Transverse colon (tissue), 4 donors: ENCODE measurements at regions not wholly inside any gene's neighbourhood (a gene's known extent, or its start where the extent isn't known, plus 50 kb on each side); places are given as distances from the start of the nearest gene placed in this dataset.

ENCODE experiments used
- DNase-seq: peaks from one replicate; pipeline ENCODE4 v3.0.0-alpha.2; 2019
- H3K27ac ChIP-seq, 4 donors: fragments of 200-600 bp; sonication (generic); 2 replicates each; pipeline ENCODE4 v1.5.1; 2016 to 2018; ENCODE audit warnings: inconsistent platforms in 4 of 4
- H3K27me3 ChIP-seq: fragments of 200-600 bp; sonication (generic); 2 replicates; pipeline ENCODE4 v1.5.1; 2017; ENCODE audit warnings: inconsistent platforms
- H3K36me3 ChIP-seq, 4 donors: fragments of 200-600 bp; sonication (generic); 2 replicates each; pipeline ENCODE4 v1.5.1; 2017 to 2019; ENCODE audit warnings: inconsistent platforms in 4 of 4
- H3K4me1 ChIP-seq, 4 donors: fragments of 200-600 bp; sonication (generic); 2 replicates each; pipeline ENCODE4 v1.5.1; 2017 to 2020; ENCODE audit warnings: inconsistent platforms in 4 of 4
- H3K4me3 ChIP-seq, 4 donors: fragments of 200-600 bp; sonication (generic); 1 replicate in 1 of 4; 2 replicates in 3 of 4; pipeline versions ENCODE4 v1.5.1 to v1.6.1; 2017 to 2019; ENCODE audit warnings: inconsistent platforms in 4 of 4
- H3K9me3 ChIP-seq, 2 donors: fragments of 200-600 bp; sonication (generic); 2 replicates each; pipeline ENCODE4 v1.5.1; 2017 to 2019; ENCODE audit warnings: inconsistent platforms in 2 of 2
- EP300 ChIP-seq: sonication (generic); formaldehyde crosslinking; IDR thresholded peaks from one replicate; pipeline ENCODE4 v1.6.1; 2017; ENCODE audit warnings: antibody characterized with exemption, low read depth
- POLR2A ChIP-seq: fragments of 450-650 bp; IDR thresholded peaks from one replicate; pipeline ENCODE4 v1.6.1; 2016; ENCODE audit warnings: antibody characterized with exemption, mild to moderate bottlenecking, moderate library complexity
- POLR2AphosphoS5 ChIP-seq, 3 donors: sonication (generic); formaldehyde crosslinking; IDR thresholded peaks; one replicate each; pipeline ENCODE4 v1.6.1; 2016; ENCODE audit warnings: antibody characterized with exemption in 3 of 3
- WGBS, 2 donors: methylation state at CpG; one replicate each; pipeline ENCODE4 v1.1.5; 2018; ENCODE audit warnings: low coverage in 1 of 2; 5-methylcytosine and 5-hydroxymethylcytosine counted together
- in situ Hi-C, 4 donors: fragments of 200-750 bp; cut with MboI; loops; one replicate each; pipeline versions ENCODE4 v1.15.0 to v1.15.1; 2017; ENCODE audit warnings: low sequenced_read_pairs in 3 of 4, low pct_ligation_motif_present in 1 of 4, low pct_unique_long_range_greater_than_20kb in 1 of 4
- intact Hi-C: fragments of 100-400 bp; cut with DNase I; formaldehyde crosslinking; loops from one replicate; pipeline ENCODE4 v1.15.1; 2023; ENCODE audit warnings: low total_unique reads
- TF ChIP-seq, protein P1 (sequence below), 5 experiments: fragments of 200-600 bp in 3 of 5; fragments of 450-650 bp in 2 of 5; sonication (generic) in 3 of 5; IDR thresholded peaks; 1 replicate in 2 of 5; 2 replicates in 3 of 5; pipeline ENCODE4 v1.5.1; 2016 to 2017; ENCODE audit warnings: antibody characterized with exemption in 5 of 5, inconsistent platforms in 3 of 5, mild to moderate bottlenecking in 2 of 5, moderate library complexity in 1 of 5

GRCh38 chr1:105231378-105231777 lies 1481.7 kb downstream of the AMY1C start:
- H3K27ac ChIP-seq: no peak overlapping the region
- no peaks in the 10 kb centered on the region for H3K4me1 ChIP-seq
- H3K9me3 ChIP-seq: no peaks in the 10 kb centered on the region
- H3K27me3 ChIP-seq: no peaks in the 10 kb centered on the region
- no peak for DNase-seq
- WGBS, 2 donors: 0 to 24% methylated on average over 1 of the region's 1 CpG
- H3K36me3 ChIP-seq: no peaks in the 10 kb centered on the region
- TF ChIP-seq EP300 (no peak), POLR2A (no peak), POLR2AphosphoS5 (IDR thresholded peaks at IDR 0.05) (no peak)
- TF ChIP-seq, protein P1, sequence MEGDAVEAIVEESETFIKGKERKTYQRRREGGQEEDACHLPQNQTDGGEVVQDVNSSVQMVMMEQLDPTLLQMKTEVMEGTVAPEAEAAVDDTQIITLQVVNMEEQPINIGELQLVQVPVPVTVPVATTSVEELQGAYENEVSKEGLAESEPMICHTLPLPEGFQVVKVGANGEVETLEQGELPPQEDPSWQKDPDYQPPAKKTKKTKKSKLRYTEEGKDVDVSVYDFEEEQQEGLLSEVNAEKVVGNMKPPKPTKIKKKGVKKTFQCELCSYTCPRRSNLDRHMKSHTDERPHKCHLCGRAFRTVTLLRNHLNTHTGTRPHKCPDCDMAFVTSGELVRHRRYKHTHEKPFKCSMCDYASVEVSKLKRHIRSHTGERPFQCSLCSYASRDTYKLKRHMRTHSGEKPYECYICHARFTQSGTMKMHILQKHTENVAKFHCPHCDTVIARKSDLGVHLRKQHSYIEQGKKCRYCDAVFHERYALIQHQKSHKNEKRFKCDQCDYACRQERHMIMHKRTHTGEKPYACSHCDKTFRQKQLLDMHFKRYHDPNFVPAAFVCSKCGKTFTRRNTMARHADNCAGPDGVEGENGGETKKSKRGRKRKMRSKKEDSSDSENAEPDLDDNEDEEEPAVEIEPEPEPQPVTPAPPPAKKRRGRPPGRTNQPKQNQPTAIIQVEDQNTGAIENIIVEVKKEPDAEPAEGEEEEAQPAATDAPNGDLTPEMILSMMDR (IDR thresholded peaks at IDR 0.05): no peak
- no peak overlapping the region for H3K4me3 ChIP-seq
- in situ Hi-C loops (no loop called here), intact Hi-C loops (no loop called here)

GRCh38 chr1:105243411-105243810 lies 1493.7 kb downstream of the AMY1C start:
- TF ChIP-seq, protein P1 (IDR thresholded peaks at IDR 0.05): no peak
- TF ChIP-seq EP300: no peak
- TF ChIP-seq POLR2AphosphoS5 (IDR thresholded peaks at IDR 0.05): no peak
- no peak for TF ChIP-seq POLR2A
- intact Hi-C loops (loop anchor here (5.0 kb wide), 1 partner anchor 1069 kb away; no protein-coding TSS in a partner anchor), in situ Hi-C loops (no loop called here)
- DNase-seq: no peak
- Histone ChIP-seq H3K27me3 (no peaks in the 10 kb centered on the region), H3K4me1 (no peaks in the 10 kb centered on the region), H3K36me3 (no peaks in the 10 kb centered on the region), H3K9me3 (no peaks in the 10 kb centered on the region), H3K4me3 (no peak overlapping the region), H3K27ac (no peak overlapping the region)
- 55 to 66% methylated on average over 7 of the region's 7 CpGs for WGBS, 2 donors

- WGBS, 2 donors: 10 to 17% methylated on average over 1 of the region's 1 CpG
- Histone ChIP-seq H3K27ac (no peak overlapping the region), H3K4me1 (no peaks in the 10 kb centered on the region), H3K36me3 (no peaks in the 10 kb centered on the region), H3K27me3 (no peaks in the 10 kb centered on the region), H3K9me3 (no peaks in the 10 kb centered on the region), H3K4me3 (no peak overlapping the region)
- TF ChIP-seq EP300 (no peak), POLR2AphosphoS5 (IDR thresholded peaks at IDR 0.05) (no peak), POLR2A (no peak)
- TF ChIP-seq, protein P1 (IDR thresholded peaks at IDR 0.05): no peak
- in situ Hi-C loops (no loop called here), intact Hi-C loops (loop anchor here (5.0 kb wide), 1 partner anchor 1068 kb away; no protein-coding TSS in a partner anchor)
- DNase-seq: no peak
Measured at GRCh38 chr1:105243969-105244368, 1494.3 kb downstream of the AMY1C start.

DNA sequence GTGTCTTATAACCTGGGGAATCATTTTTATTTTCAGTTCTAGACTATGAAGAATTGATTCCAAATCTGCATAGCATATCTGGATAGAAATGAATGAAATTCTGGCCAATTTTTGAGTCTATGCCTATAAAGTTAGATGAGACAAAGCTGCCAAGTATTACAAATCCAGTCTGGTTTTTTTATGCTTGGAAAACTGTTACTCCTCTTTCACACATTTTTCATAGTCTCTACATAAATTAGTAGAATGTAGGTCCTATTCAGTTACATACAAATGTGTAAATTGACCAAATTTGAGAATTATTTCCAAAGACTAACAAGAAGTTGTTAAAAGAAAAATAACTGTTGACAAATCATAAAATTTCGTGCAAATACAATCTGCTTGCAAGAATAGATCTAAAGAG lies 1505.2 kb downstream of the AMY1C start:
- in situ Hi-C loops: no loop called here

More for the DNA sequence above, 1505.2 kb downstream of the AMY1C start:
- Histone ChIP-seq H3K9me3 (peaks cover 0 to 4% of the 10 kb centered on the region in 2 donors), H3K27me3 (no peaks in the 10 kb centered on the region), H3K36me3 (no peaks in the 10 kb centered on the region), H3K4me1 (no peaks in the 10 kb centered on the region), H3K4me3 (no peak overlapping the region), H3K27ac (no peak overlapping the region)
- 31 to 37% methylated on average over 1 of the region's 1 CpG for WGBS, 2 donors
- TF ChIP-seq POLR2A (no peak), EP300 (no peak), POLR2AphosphoS5 (IDR thresholded peaks at IDR 0.05) (no peak)
- TF ChIP-seq, protein P1 (IDR thresholded peaks at IDR 0.05): no peak
- intact Hi-C loops: no loop called here
- DNase-seq: no peak
